Stomach (tissue), 4 donors: ENCODE measurements at regions not wholly inside any gene's neighbourhood (a gene's known extent, or its start where the extent isn't known, plus 50 kb on each side); places are given as distances from the start of the nearest gene placed in this dataset.

Experiments
- CTCF ChIP-seq, 7 experiments: fragments of 450-650 bp in 4 of 7; fragments of 200-600 bp in 3 of 7; sonication (generic) in 3 of 7; IDR thresholded peaks; one replicate each; pipeline ENCODE4 v1.5.1; 2016 to 2019; ENCODE audit warnings: antibody characterized with exemption in 7 of 7, control low read depth in 2 of 7, mild to moderate bottlenecking in 1 of 7
- EP300 ChIP-seq: sonication (generic); formaldehyde crosslinking; IDR thresholded peaks from one replicate; pipeline ENCODE4 v1.6.1; 2017; ENCODE audit warnings: antibody characterized with exemption
- POLR2A ChIP-seq, 4 donors: fragments of 450-650 bp; IDR thresholded peaks; one replicate each; pipeline ENCODE4 v1.6.1; 2016; ENCODE audit warnings: antibody characterized with exemption in 4 of 4, control low read depth in 2 of 4, mild to moderate bottlenecking in 1 of 4, moderate library complexity in 1 of 4
- POLR2AphosphoS5 ChIP-seq, 3 donors: sonication (generic); formaldehyde crosslinking; IDR thresholded peaks; one replicate each; pipeline ENCODE4 v1.6.1; 2016; ENCODE audit warnings: antibody characterized with exemption in 3 of 3

- no peak for TF ChIP-seq CTCF (IDR thresholded peaks at IDR 0.05)
- TF ChIP-seq POLR2AphosphoS5 (IDR thresholded peaks at IDR 0.05), result no peak
- no peak for TF ChIP-seq EP300
- TF ChIP-seq POLR2A (IDR thresholded peaks at IDR 0.05), result no peak
Measured at GRCh38 chr7:21044913-21045568, 258.4 kb upstream of the SP8 start.
